ENCODE measurements at regions not wholly inside any gene's neighbourhood (a gene's known extent, or its start where the extent isn't known, plus 50 kb on each side); places are given as distances from the start of the nearest gene placed in this dataset.

GRCh38 chr16:79509211-79509631 lies 91.3 kb downstream of the MAF start:
- H3K79me2 ChIP-seq (ENCODE audit: insufficient read depth, low read length), result no peaks in the 10 kb centered on the region
- in situ Hi-C loops (cut with HindIII; ENCODE audit: extremely low pct_ligation_motif_present, low pct_unique_long_range_greater_than_20kb), result no loop called here
- H3K4me3 ChIP-seq (replicated peaks in 1 of 3; ENCODE audit: insufficient read depth in 1 of 3, low read depth in 2 of 3, low read length in 3 of 3), result no peak overlapping the region
- TF ChIP-seq MIXL1 (CRISPR knock-in tag; IDR thresholded peaks at IDR 0.05) (no peak), SAFB2 (CRISPR knock-in tag; IDR thresholded peaks at IDR 0.05; ENCODE audit: borderline replicate concordance, low read depth) (no peak), ZNF513 (CRISPR knock-in tag; conservative IDR thresholded peaks at IDR 0.05) (no peak), PTBP1 (IDR thresholded peaks at IDR 0.05; ENCODE audit: low read depth, low read length, poor library complexity, severe bottlenecking) (no peak), RORA (CRISPR knock-in tag; IDR thresholded peaks at IDR 0.05) (no peak)
- 42% methylated on average over 9 of the region's 9 CpGs for WGBS (ENCODE audit: low lambda C conversion rate)
- CTCF ChIA-PET (ENCODE audit: low intra/inter-chr PET ratio, low total read pairs), result no interaction called here
- ATAC-seq, result no peak
- H3K9ac ChIP-seq (ENCODE audit: insufficient read depth, low read depth, low read length), result no peak overlapping the region
- no peak for FAIRE-seq
- no peaks in the 10 kb centered on the region for H3K36me3 ChIP-seq (replicated peaks in 1 of 2; ENCODE audit: control insufficient read depth in 1 of 2, insufficient read depth in 2 of 2, low read length in 2 of 2)
- DNase-seq (ENCODE audit: low spot score), result no peak
- H3K4me1 ChIP-seq (ENCODE audit: insufficient read depth, low read length), result no peaks in the 10 kb centered on the region
- intact Hi-C loops (cut with micrococcal nuclease; ENCODE audit: unreplicated experiment), result no loop called here
- no TSS peak for BruUV-seq (replicated peaks)
- peaks cover 2 to 14% of the 10 kb centered on the region in 2 experiments; a peak in 3 of 5 replicates for H3K27me3 ChIP-seq (ENCODE audit: control insufficient read depth in 1 of 2, insufficient read depth in 2 of 2, low read length in 2 of 2)
- H3K27ac ChIP-seq (ENCODE audit: extremely low read length, insufficient read depth, low read length), result no peak overlapping the region
- H3K4me2 ChIP-seq (ENCODE audit: low read depth, low read length), result no peak overlapping the region
- H4K20me1 ChIP-seq (ENCODE audit: insufficient read depth, low read length), result no peaks in the 10 kb centered on the region
- H2AFZ ChIP-seq (ENCODE audit: low read length), result no peak overlapping the region
- POLR2A ChIA-PET, result no interaction called here
- H3K9me3 ChIP-seq (ENCODE audit: low read length), result no peaks in the 10 kb centered on the region

- intact Hi-C loops (cut with micrococcal nuclease; ENCODE audit: unreplicated experiment), result no loop called here
- H3K36me3 ChIP-seq (replicated peaks in 1 of 2; ENCODE audit: control insufficient read depth in 1 of 2, insufficient read depth in 2 of 2, low read length in 2 of 2), result no peaks in the 10 kb centered on the region
- no peak for FAIRE-seq
- peaks cover 2 to 7% of the 10 kb centered on the region in 2 experiments; a peak in 3 of 5 replicates for H3K27me3 ChIP-seq (ENCODE audit: control insufficient read depth in 1 of 2, insufficient read depth in 2 of 2, low read length in 2 of 2)
- H3K9ac ChIP-seq (ENCODE audit: insufficient read depth, low read depth, low read length), result no peak overlapping the region
- no peak overlapping the region for H2AFZ ChIP-seq (ENCODE audit: low read length)
- CTCF ChIA-PET (ENCODE audit: low intra/inter-chr PET ratio, low total read pairs), result no interaction called here
- POLR2A ChIA-PET, result no interaction called here
- ATAC-seq, result no peak
- H3K4me1 ChIP-seq (ENCODE audit: insufficient read depth, low read length), result no peaks in the 10 kb centered on the region
- TF ChIP-seq ZNF263 (CRISPR knock-in tag; IDR thresholded peaks at IDR 0.05), result no peak
- no peak for TF ChIP-seq HMG20B (CRISPR knock-in tag; conservative IDR thresholded peaks at IDR 0.05)
- no peak overlapping the region for H3K4me2 ChIP-seq (ENCODE audit: low read depth, low read length)
- in situ Hi-C loops (cut with HindIII; ENCODE audit: extremely low pct_ligation_motif_present, low pct_unique_long_range_greater_than_20kb), result no loop called here
- no peaks in the 10 kb centered on the region for H4K20me1 ChIP-seq (ENCODE audit: insufficient read depth, low read length)
- H3K27ac ChIP-seq (ENCODE audit: extremely low read length, insufficient read depth, low read length), result no peak overlapping the region
- no peaks in the 10 kb centered on the region for H3K9me3 ChIP-seq (ENCODE audit: low read length)
- BruUV-seq (replicated peaks), result no TSS peak
- H3K4me3 ChIP-seq (replicated peaks in 1 of 3; ENCODE audit: insufficient read depth in 1 of 3, low read depth in 2 of 3, low read length in 3 of 3), result no peak overlapping the region
- no peaks in the 10 kb centered on the region for H3K79me2 ChIP-seq (ENCODE audit: insufficient read depth, low read length)
- WGBS (ENCODE audit: low lambda C conversion rate), result 44% methylated on average over 5 of the region's 5 CpGs
- no peak for DNase-seq (ENCODE audit: low spot score)
These were observed 92.2 kb downstream of the MAF start for GRCh38 chr16:79508294-79508693.
